Smooth muscle cell (in vitro differentiated cells): ENCODE measurements at regions not wholly inside any gene's neighbourhood (a gene's known extent, or its start where the extent isn't known, plus 50 kb on each side); places are given as distances from the start of the nearest gene placed in this dataset.

Source experiments
- DNase-seq: peaks from one replicate; lab custom pipeline; 2025; ENCODE audit not compliant: unreplicated experiment; lab: John Stamatoyannopoulos, UW
- H2AFZ ChIP-seq: fragments of 200-600 bp; sonication (generic); 2 replicates; pipeline ENCODE4 v1.6.0; 2016; ENCODE audit warnings: antibody characterized with exemption, low read depth, mild to moderate bottlenecking
- H3F3A ChIP-seq: fragments of 200-600 bp; sonication (generic); 2 replicates; pipeline ENCODE4 v1.6.0; 2017; ENCODE audit warnings: antibody characterized with exemption, low read depth
- H3K27ac ChIP-seq: fragments of 200-600 bp; sonication (generic); 2 replicates; pipeline ENCODE4 v1.5.1; 2016; ENCODE audit warnings: low read depth, mild to moderate bottlenecking
- H3K27me3 ChIP-seq: fragments of 200-600 bp; sonication (generic); 2 replicates; pipeline ENCODE4 v1.6.1; 2016; ENCODE audit warnings: low read depth, mild to moderate bottlenecking
- H3K36me3 ChIP-seq: fragments of 200-600 bp; sonication (generic); 2 replicates; pipeline ENCODE4 v1.5.1; 2016; ENCODE audit warnings: low read depth
- H3K4me1 ChIP-seq: fragments of 200-600 bp; sonication (generic); 2 replicates; pipeline ENCODE4 v1.5.1; 2016; ENCODE audit warnings: low read depth
- H3K4me2 ChIP-seq: fragments of 200-600 bp; sonication (generic); 2 replicates; pipeline ENCODE4 v1.6.0; 2016; ENCODE audit warnings: mild to moderate bottlenecking
- H3K4me3 ChIP-seq: fragments of 200-600 bp; sonication (generic); 2 replicates; pipeline ENCODE4 v1.5.1; 2016; ENCODE audit warnings: mild to moderate bottlenecking
- H3K79me2 ChIP-seq: fragments of 200-600 bp; sonication (generic); 2 replicates; pipeline ENCODE4 v1.6.0; 2016; ENCODE audit warnings: low read depth, mild to moderate bottlenecking
- H3K9ac ChIP-seq: fragments of 200-600 bp; sonication (generic); 2 replicates; pipeline ENCODE4 v1.6.0; 2016; ENCODE audit warnings: low read depth
- H3K9me3 ChIP-seq: fragments of 200-600 bp; sonication (generic); replicated peaks from 2 replicates; pipeline ENCODE4 v1.5.1; 2016; ENCODE audit warnings: low read depth
- H4K20me1 ChIP-seq: fragments of 200-600 bp; sonication (generic); 2 replicates; pipeline ENCODE4 v1.6.0; 2016; ENCODE audit warnings: low read depth
- CTCF ChIP-seq: fragments of 200-600 bp; sonication (generic); IDR thresholded peaks from 2 replicates; pipeline ENCODE4 v1.5.1; 2017; ENCODE audit warnings: borderline replicate concordance, mild to moderate bottlenecking, antibody characterized with exemption; ENCODE audit not compliant: insufficient read depth, poor library complexity, severe bottlenecking
- WGBS: methylation state at CpG from one replicate; pipeline ENCODE4 v1.1.7; 2016; ENCODE audit warnings: low lambda C conversion rate; 5-methylcytosine and 5-hydroxymethylcytosine counted together

GRCh38 chr1:199778324-199778955 is 249.1 kb upstream of the NR5A2 start:
- H3K9ac ChIP-seq: no peak overlapping the region
- H3K79me2 ChIP-seq: no peaks in the 10 kb centered on the region
- no peaks in the 10 kb centered on the region for H4K20me1 ChIP-seq
- DNase-seq: no peak
- no peak for TF ChIP-seq CTCF
- no peaks in the 10 kb centered on the region for H3K4me1 ChIP-seq
- no peak overlapping the region for H3K4me2 ChIP-seq
- no peaks in the 10 kb centered on the region for H3K36me3 ChIP-seq
- WGBS: 31% methylated on average over 3 of the region's 3 CpGs
- H3K9me3 ChIP-seq: no peaks in the 10 kb centered on the region
- H2AFZ ChIP-seq: no peak overlapping the region
- H3K27me3 ChIP-seq: peaks cover 16% of the 10 kb centered on the region
- H3K4me3 ChIP-seq: no peak overlapping the region
- no peaks in the 10 kb centered on the region for H3F3A ChIP-seq
- H3K27ac ChIP-seq: no peak overlapping the region

- Histone ChIP-seq H2AFZ (no peak overlapping the region), H3K9ac (no peak overlapping the region), H3K27ac (no peak overlapping the region), H3K79me2 (no peaks in the 10 kb centered on the region), H3K4me1 (no peaks in the 10 kb centered on the region), H3K27me3 (peaks cover 16% of the 10 kb centered on the region), H3K4me2 (no peak overlapping the region), H3K36me3 (no peaks in the 10 kb centered on the region), H4K20me1 (no peaks in the 10 kb centered on the region), H3F3A (no peaks in the 10 kb centered on the region), H3K4me3 (no peak overlapping the region), H3K9me3 (no peaks in the 10 kb centered on the region)
- DNase-seq: no peak
- no peak for TF ChIP-seq CTCF
- WGBS: 87% methylated on average over 5 of the region's 5 CpGs
These were observed 247.4 kb upstream of the NR5A2 start for GRCh38 chr1:199780091-199780490.

- WGBS: 96% methylated on average over 2 of the region's 2 CpGs
- Histone ChIP-seq H3K27me3 (peaks cover 15% of the 10 kb centered on the region), H3K4me3 (no peak overlapping the region), H2AFZ (no peak overlapping the region), H3F3A (no peaks in the 10 kb centered on the region), H4K20me1 (no peaks in the 10 kb centered on the region), H3K4me2 (no peak overlapping the region), H3K4me1 (no peaks in the 10 kb centered on the region), H3K36me3 (no peaks in the 10 kb centered on the region), H3K9me3 (no peaks in the 10 kb centered on the region), H3K27ac (no peak overlapping the region), H3K79me2 (no peaks in the 10 kb centered on the region), H3K9ac (no peak overlapping the region)
- no peak for TF ChIP-seq CTCF
- DNase-seq: no peak
These were observed 246.4 kb upstream of the NR5A2 start for GRCh38 chr1:199780948-199781670.
